Type B pancreatic cell (in vitro differentiated cells): ENCODE measurements at regions not wholly inside any gene's neighbourhood (a gene's known extent, or its start where the extent isn't known, plus 50 kb on each side); places are given as distances from the start of the nearest gene placed in this dataset.

ENCODE experiments used
- DNase-seq: peaks from one replicate; pipeline ENCODE4 v3.0.0; 2021; ENCODE audit warnings: mixed read lengths; ENCODE audit not compliant: unreplicated experiment; ENCODE audit errors: extremely low spot score
- H3K27ac Mint-ChIP-seq: 2 replicates; pipeline ENCODE4 v1.8.0; 2021; ENCODE audit warnings: mild to moderate bottlenecking, mixed read lengths
- H3K27me3 Mint-ChIP-seq: 2 replicates; pipeline ENCODE4 v1.8.0; 2021; ENCODE audit warnings: mixed read lengths
- H3K36me3 Mint-ChIP-seq: 2 replicates; pipeline ENCODE4 v1.8.0; 2021; ENCODE audit warnings: mixed read lengths
- H3K4me1 Mint-ChIP-seq: one replicate; pipeline ENCODE4 v1.8.0; 2021; ENCODE audit warnings: mixed read lengths; ENCODE audit not compliant: unreplicated experiment
- H3K4me3 Mint-ChIP-seq: 2 replicates; pipeline ENCODE4 v1.8.0; 2021; ENCODE audit warnings: mild to moderate bottlenecking, mixed read lengths
- H3K9me3 Mint-ChIP-seq: 2 replicates; pipeline ENCODE4 v1.8.0; 2021; ENCODE audit warnings: mixed read lengths
- TF ChIP-seq, protein P1 (sequence below): fragments of 200-600 bp; sonication (generic); conservative IDR thresholded peaks from 2 replicates; pipeline ENCODE4 v1.5.0; 2021; ENCODE audit warnings: antibody characterized with exemption, mild to moderate bottlenecking

DNA sequence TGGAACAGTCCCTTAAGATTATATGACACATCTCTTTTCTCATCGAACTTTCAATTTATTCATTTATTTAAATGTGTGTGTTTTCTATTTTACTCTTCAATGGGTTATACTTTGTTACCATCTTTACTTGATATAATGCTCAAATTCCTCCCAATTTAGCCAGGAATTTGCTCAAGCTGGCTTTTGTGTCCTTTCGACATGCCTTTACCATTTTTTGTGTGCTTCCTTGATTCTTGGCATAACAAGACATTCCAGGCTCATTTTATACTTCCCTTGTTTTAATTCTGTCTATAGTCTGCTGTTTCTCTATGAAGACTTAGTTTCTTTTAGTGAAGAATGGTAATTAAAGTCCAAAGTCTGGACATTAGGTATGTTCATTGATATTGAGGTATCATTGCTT lies 315.8 kb downstream of the AEBP2 start:
- peaks cover 17% of the 10 kb centered on the region for H3K36me3 Mint-ChIP-seq
- no peak for DNase-seq
- H3K9me3 Mint-ChIP-seq: peaks cover 10% of the 10 kb centered on the region
- no peaks in the 10 kb centered on the region for H3K27me3 Mint-ChIP-seq
- TF ChIP-seq, protein P1, sequence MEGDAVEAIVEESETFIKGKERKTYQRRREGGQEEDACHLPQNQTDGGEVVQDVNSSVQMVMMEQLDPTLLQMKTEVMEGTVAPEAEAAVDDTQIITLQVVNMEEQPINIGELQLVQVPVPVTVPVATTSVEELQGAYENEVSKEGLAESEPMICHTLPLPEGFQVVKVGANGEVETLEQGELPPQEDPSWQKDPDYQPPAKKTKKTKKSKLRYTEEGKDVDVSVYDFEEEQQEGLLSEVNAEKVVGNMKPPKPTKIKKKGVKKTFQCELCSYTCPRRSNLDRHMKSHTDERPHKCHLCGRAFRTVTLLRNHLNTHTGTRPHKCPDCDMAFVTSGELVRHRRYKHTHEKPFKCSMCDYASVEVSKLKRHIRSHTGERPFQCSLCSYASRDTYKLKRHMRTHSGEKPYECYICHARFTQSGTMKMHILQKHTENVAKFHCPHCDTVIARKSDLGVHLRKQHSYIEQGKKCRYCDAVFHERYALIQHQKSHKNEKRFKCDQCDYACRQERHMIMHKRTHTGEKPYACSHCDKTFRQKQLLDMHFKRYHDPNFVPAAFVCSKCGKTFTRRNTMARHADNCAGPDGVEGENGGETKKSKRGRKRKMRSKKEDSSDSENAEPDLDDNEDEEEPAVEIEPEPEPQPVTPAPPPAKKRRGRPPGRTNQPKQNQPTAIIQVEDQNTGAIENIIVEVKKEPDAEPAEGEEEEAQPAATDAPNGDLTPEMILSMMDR: no peak
- H3K4me1 Mint-ChIP-seq: no peaks in the 10 kb centered on the region
- H3K4me3 Mint-ChIP-seq: no peak overlapping the region
- H3K27ac Mint-ChIP-seq: no peak overlapping the region

DNA sequence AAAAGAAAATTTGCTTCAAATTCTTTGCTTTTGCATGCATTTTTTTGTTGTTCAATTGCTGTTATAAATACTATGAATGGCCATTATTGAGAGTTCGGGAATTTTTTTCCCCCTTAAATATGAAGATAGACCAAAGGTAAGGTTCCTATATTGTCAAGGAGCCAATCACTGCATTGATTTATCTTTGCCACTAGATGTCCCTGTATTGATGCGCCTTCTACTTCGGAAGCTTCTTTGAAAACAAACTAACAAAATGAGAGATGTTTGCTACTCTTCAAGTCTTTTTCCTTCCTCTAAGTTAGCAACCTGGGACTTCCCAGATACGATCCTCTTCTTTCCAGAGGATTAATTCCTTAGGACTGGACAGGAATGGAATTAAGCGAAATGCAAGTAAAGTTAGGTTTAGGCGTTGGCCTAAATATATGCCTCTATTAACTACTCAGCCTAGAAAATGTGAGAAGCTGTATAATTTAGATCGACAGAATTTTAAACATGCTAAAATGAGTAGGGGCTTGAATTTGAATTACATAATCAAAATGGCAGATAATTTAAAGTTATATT lies 318.1 kb downstream of the AEBP2 start:
- H3K9me3 Mint-ChIP-seq: peaks cover 9% of the 10 kb centered on the region
- no peak for DNase-seq
- peaks cover 13% of the 10 kb centered on the region for H3K36me3 Mint-ChIP-seq

DNA sequence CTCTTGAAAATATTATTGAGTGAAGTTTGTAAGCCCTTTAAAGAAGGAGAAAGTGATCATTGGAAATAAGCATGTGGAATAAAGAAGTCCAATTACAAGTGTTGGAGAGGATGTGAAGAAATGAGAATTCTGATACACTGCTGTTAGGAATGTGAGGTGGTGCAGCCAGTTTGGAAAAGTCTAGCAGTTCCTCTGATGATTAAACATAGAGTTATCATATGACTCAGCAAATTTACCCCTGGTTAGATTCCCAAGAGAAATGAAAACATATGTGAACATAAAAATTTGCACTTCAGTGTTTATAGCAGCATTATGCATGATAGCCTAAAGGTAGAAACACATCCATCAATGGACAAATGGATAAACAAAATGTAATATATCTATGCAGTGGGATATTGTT lies 319.9 kb downstream of the AEBP2 start:
- Mint-ChIP-seq H3K27me3 (no peaks in the 10 kb centered on the region), H3K9me3 (no peaks in the 10 kb centered on the region), H3K4me1 (no peaks in the 10 kb centered on the region), H3K27ac (no peak overlapping the region), H3K36me3 (peaks cover 8% of the 10 kb centered on the region), H3K4me3 (no peak overlapping the region)
- TF ChIP-seq, protein P1: no peak
- DNase-seq: no peak

More for the DNA sequence above, 318.1 kb downstream of the AEBP2 start:
- TF ChIP-seq, protein P1: peak; percentile 82
- Mint-ChIP-seq H3K4me3 (no peak overlapping the region), H3K27me3 (no peaks in the 10 kb centered on the region), H3K27ac (no peak overlapping the region), H3K4me1 (no peaks in the 10 kb centered on the region)

DNA sequence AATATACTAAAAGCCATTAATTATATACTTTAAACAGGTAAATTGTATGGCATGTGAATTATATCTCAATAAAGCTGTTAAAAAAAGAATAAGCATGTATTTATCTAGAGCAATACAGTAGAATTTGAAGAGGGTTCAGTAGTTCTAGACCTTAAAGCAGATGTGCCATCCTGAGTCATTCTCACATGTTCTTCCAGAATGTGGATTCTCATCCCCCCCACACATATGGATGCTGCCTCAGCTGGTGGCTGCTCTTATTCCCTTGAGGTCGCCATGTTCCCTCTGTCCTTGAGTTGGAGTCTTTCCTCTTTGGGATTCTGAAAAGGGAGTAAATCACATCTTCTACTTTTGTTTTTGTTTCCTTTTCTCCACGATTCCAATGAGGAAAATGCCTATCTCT lies 321.3 kb downstream of the AEBP2 start:
- no peak for DNase-seq
- H3K4me1 Mint-ChIP-seq: no peaks in the 10 kb centered on the region
- TF ChIP-seq, protein P1: no peak
- H3K4me3 Mint-ChIP-seq: no peak overlapping the region
- H3K27me3 Mint-ChIP-seq: no peaks in the 10 kb centered on the region
- H3K27ac Mint-ChIP-seq: no peak overlapping the region
- H3K9me3 Mint-ChIP-seq: no peaks in the 10 kb centered on the region
- peaks cover 3% of the 10 kb centered on the region for H3K36me3 Mint-ChIP-seq

DNA sequence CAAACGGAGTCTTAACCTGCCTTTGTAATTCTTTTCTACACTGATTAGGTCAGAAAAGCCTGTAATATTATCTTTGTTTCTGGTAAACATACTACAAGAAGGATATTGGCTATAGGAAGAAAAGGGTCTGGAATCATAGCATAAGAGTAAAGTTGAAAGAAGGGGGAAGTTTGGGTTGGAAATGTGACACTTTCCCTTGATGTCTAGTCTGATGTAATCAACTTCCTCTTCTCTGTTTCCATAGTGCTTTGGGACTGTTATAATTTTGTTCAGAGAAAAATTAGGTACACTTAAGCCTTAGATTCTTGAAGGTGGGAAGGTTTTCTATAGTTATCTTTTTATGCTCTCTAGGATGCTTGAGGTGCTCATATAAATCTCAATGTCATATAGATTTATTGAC lies 322.2 kb downstream of the AEBP2 start:
- peaks cover 3% of the 10 kb centered on the region for H3K36me3 Mint-ChIP-seq
- no peak overlapping the region for H3K4me3 Mint-ChIP-seq
- no peak for DNase-seq
- no peak overlapping the region for H3K27ac Mint-ChIP-seq
- H3K4me1 Mint-ChIP-seq: no peaks in the 10 kb centered on the region
- H3K27me3 Mint-ChIP-seq: no peaks in the 10 kb centered on the region
- TF ChIP-seq, protein P1: no peak
- no peaks in the 10 kb centered on the region for H3K9me3 Mint-ChIP-seq

DNA sequence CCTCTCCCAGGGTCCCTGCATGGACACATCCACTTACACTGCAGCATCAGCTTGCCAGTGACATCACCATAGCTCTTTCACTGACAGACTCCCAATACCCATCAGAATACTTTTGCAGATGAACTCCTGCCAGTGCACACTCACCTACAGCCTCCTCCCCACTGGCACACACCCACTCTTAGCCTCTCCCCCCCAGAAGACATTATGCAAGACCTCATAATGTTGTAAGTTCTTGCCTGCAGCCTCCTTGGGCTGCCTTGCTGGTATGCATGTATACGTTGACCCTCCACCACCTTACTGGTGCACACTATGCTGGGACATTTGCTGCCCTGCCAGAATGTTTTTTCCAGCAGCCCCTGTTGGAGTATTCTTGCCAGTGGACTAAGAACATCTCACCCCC lies 324.2 kb downstream of the AEBP2 start:
- H3K4me1 Mint-ChIP-seq: no peaks in the 10 kb centered on the region
- DNase-seq: no peak
- peaks cover 8% of the 10 kb centered on the region for H3K27me3 Mint-ChIP-seq
- TF ChIP-seq, protein P1: no peak
- no peak overlapping the region for H3K27ac Mint-ChIP-seq
- H3K4me3 Mint-ChIP-seq: no peak overlapping the region
- peaks cover 3% of the 10 kb centered on the region for H3K36me3 Mint-ChIP-seq
- no peaks in the 10 kb centered on the region for H3K9me3 Mint-ChIP-seq
